HepG2 (cell line): ENCODE measurements at regions not wholly inside any gene's neighbourhood (a gene's known extent, or its start where the extent isn't known, plus 50 kb on each side); places are given as distances from the start of the nearest gene placed in this dataset.

Experiments
- ATAC-seq: fragments of 200-7000 bp; cut with Tn5 transposase; 3 replicates; pipeline ENCODE4 v1.9.1; 2020; ENCODE audit warnings: mild to moderate bottlenecking, moderate library complexity
- BruUV-seq: library from RNA; stranded (reverse); fragments of 400-500 nt; replicated peaks from 2 replicates; lab custom pipeline; 2021; lab: Mats Ljungman, UMichigan
- CTCF ChIA-PET: fragments of 300-600 bp; formaldehyde crosslinking; extraction: SDS; loops from one replicate; lab custom pipeline; 2021; ENCODE audit warnings: low total read pairs, inconsistent platforms, low intra/inter-chr PET ratio; lab: Yijun Ruan, JAX
- POLR2A ChIA-PET: fragments of 350-600 bp; sonication (Branson Sonifier 250); formaldehyde crosslinking; loops from one replicate; lab custom pipeline; 2020; ENCODE audit warnings: antibody characterized with exemption, inconsistent platforms; lab: Yijun Ruan, JAX
- DNase-seq: peaks from one replicate; pipeline ENCODE4 v3.0.0-alpha.2; 2015; ENCODE audit warnings: low spot score
- FAIRE-seq: peaks from 3 replicates; lab custom pipeline; 2011; peaks lifted over from hg19 to GRCh38; lab: Jason Lieb, UNC
- H2AFZ ChIP-seq: one replicate; pipeline ENCODE4 v1.6.1; 2011; ENCODE audit warnings: low read length, inconsistent platforms
- H3K27ac ChIP-seq: fragments of 300-600 bp; 3 replicates; pipeline ENCODE4 v1.8.0; 2011; ENCODE audit warnings: mixed run types, mild to moderate bottlenecking, mixed read lengths, low read length, inconsistent platforms; ENCODE audit not compliant: insufficient read depth; ENCODE audit errors: extremely low read length
- H3K27me3 ChIP-seq, 2 experiments: fragments of 200-600 bp in 1 of 2; 2 replicates in 1 of 2; 3 replicates in 1 of 2; pipeline versions ENCODE4 v1.6.0 to v1.8.0; 2011; ENCODE audit warnings: low read length in 2 of 2, mild to moderate bottlenecking in 2 of 2, moderate library complexity in 2 of 2, inconsistent platforms in 1 of 2; ENCODE audit not compliant: insufficient read depth in 2 of 2, control insufficient read depth in 1 of 2
- H3K36me3 ChIP-seq, 2 experiments: fragments of 200-600 bp in 1 of 2; replicated peaks in 1 of 2; 2 replicates in 1 of 2; 3 replicates in 1 of 2; pipeline versions ENCODE4 v1.5.1 to v1.8.0; 2011; ENCODE audit warnings: low read length in 2 of 2, inconsistent platforms in 1 of 2; ENCODE audit not compliant: insufficient read depth in 2 of 2, control insufficient read depth in 1 of 2
- H3K4me1 ChIP-seq: 2 replicates; pipeline ENCODE4 v1.5.1; 2012; ENCODE audit warnings: low read length, inconsistent platforms; ENCODE audit not compliant: insufficient read depth
- H3K4me2 ChIP-seq: 2 replicates; pipeline ENCODE4 v1.6.0; 2011; ENCODE audit warnings: low read depth, low read length, inconsistent platforms
- H3K4me3 ChIP-seq, 3 experiments: fragments of 200-600 bp in 1 of 3; sonication (generic), shearing (Covaris generic) in 1 of 3; replicated peaks in 1 of 3; 2 replicates each; pipeline ENCODE4 v1.5.1; 2011 to 2016; ENCODE audit warnings: low read length in 3 of 3, inconsistent platforms in 2 of 3, low read depth in 2 of 3, mild to moderate bottlenecking in 2 of 3, control low read depth in 1 of 3, mixed read lengths in 1 of 3; ENCODE audit not compliant: insufficient read depth in 1 of 3
- H3K79me2 ChIP-seq: one replicate; pipeline ENCODE4 v1.6.1; 2011; ENCODE audit warnings: low read length, inconsistent platforms; ENCODE audit not compliant: insufficient read depth
- H3K9ac ChIP-seq: 2 replicates; pipeline ENCODE4 v1.6.0; 2011; ENCODE audit warnings: mild to moderate bottlenecking, low read depth, low read length, inconsistent platforms; ENCODE audit not compliant: insufficient read depth
- H3K9me3 ChIP-seq: 2 replicates; pipeline ENCODE4 v1.5.1; 2012; ENCODE audit warnings: mild to moderate bottlenecking, low read length
- H4K20me1 ChIP-seq: 2 replicates; pipeline ENCODE4 v1.6.0; 2011; ENCODE audit warnings: inconsistent platforms, mild to moderate bottlenecking, low read length, moderate library complexity; ENCODE audit not compliant: insufficient read depth
- FOXK1 ChIP-seq: sonication (generic); formaldehyde crosslinking; IDR thresholded peaks from 2 replicates; pipeline ENCODE4 v1.4.0; 2020; ENCODE audit warnings: low read depth, missing genetic modification reagents, borderline replicate concordance
- KAT2B ChIP-seq: fragments of 150-350 bp; IDR thresholded peaks from 2 replicates; pipeline ENCODE4 v1.6.1; 2014; ENCODE audit warnings: low read depth, low read length, borderline replicate concordance
- MED13 ChIP-seq: sonication (generic); formaldehyde crosslinking; IDR thresholded peaks from 2 replicates; pipeline ENCODE4 v1.5.0; 2020; ENCODE audit warnings: missing genetic modification reagents
- MIER3 ChIP-seq: IDR thresholded peaks from 2 replicates; pipeline ENCODE4 v1.6.1; 2016; ENCODE audit warnings: missing compliant biosample characterization, borderline replicate concordance
- NBN ChIP-seq: fragments of 450-650 bp; conservative IDR thresholded peaks from 2 replicates; pipeline ENCODE4 v1.6.1; 2017
- PLRG1 ChIP-seq: fragments of 450-650 bp; conservative IDR thresholded peaks from 2 replicates; pipeline ENCODE4 v1.6.1; 2016
- POLR2AphosphoS5 ChIP-seq: IDR thresholded peaks from 2 replicates; pipeline ENCODE4 v1.6.1; 2012; ENCODE audit warnings: low read depth, low read length
- SMAD1 ChIP-seq: sonication (generic); formaldehyde crosslinking; IDR thresholded peaks from 2 replicates; pipeline ENCODE4 v1.4.0; 2020; ENCODE audit warnings: missing genetic modification reagents, low read depth, mild to moderate bottlenecking, borderline replicate concordance
- TAF1 ChIP-seq: sonication (generic); formaldehyde crosslinking; IDR thresholded peaks from 2 replicates; pipeline ENCODE4 v1.4.0; 2020; ENCODE audit warnings: missing genetic modification reagents
- TEAD3 ChIP-seq: optimal IDR thresholded peaks from 2 replicates; pipeline ENCODE3; 2016; ENCODE audit warnings: borderline replicate concordance
- ZBTB38 ChIP-seq: sonication (generic); formaldehyde crosslinking; IDR thresholded peaks from 2 replicates; pipeline ENCODE4 v1.5.1; 2020; ENCODE audit warnings: mild to moderate bottlenecking, missing genetic modification reagents
- ZNF432 ChIP-seq: sonication (generic); formaldehyde crosslinking; IDR thresholded peaks from 2 replicates; pipeline ENCODE4 v1.5.0; 2020; ENCODE audit warnings: missing genetic modification reagents, mild to moderate bottlenecking, borderline replicate concordance
- ZNF629 ChIP-seq: sonication (generic); formaldehyde crosslinking; conservative IDR thresholded peaks from 2 replicates; pipeline ENCODE4 v1.5.0; 2020; ENCODE audit warnings: missing genetic modification reagents
- ZNF687 ChIP-seq: sonication (generic); formaldehyde crosslinking; IDR thresholded peaks from 2 replicates; pipeline ENCODE4 v1.5.1; 2020; ENCODE audit warnings: mild to moderate bottlenecking, missing genetic modification reagents, moderate library complexity
- ZNF781 ChIP-seq: sonication (generic); formaldehyde crosslinking; IDR thresholded peaks from 2 replicates; pipeline ENCODE4 v1.5.1; 2020; ENCODE audit warnings: borderline replicate concordance, mild to moderate bottlenecking, missing genetic modification reagents; ENCODE audit errors: not compliant biosample characterization
- WGBS: methylation state at CpG from one replicate; pipeline ENCODE4 v1.1.6; 2017; ENCODE audit warnings: low lambda C conversion rate; 5-methylcytosine and 5-hydroxymethylcytosine counted together
- in situ Hi-C: cut with HindIII; loops from 2 replicates; pipeline ENCODE4 v1.10.0; 2017; ENCODE audit warnings: low pct_unique_long_range_greater_than_20kb; ENCODE audit not compliant: extremely low pct_ligation_motif_present
- intact Hi-C: fragments of 100-400 bp; cut with micrococcal nuclease; formaldehyde crosslinking; loops from one replicate; pipeline ENCODE4 v1.10.0; 2022; ENCODE audit not compliant: unreplicated experiment
- TF ChIP-seq, protein P1 (sequence below): sonication (generic); formaldehyde crosslinking; IDR thresholded peaks from 2 replicates; pipeline ENCODE4 v1.5.0; 2020; ENCODE audit warnings: missing genetic modification reagents
- TF ChIP-seq, protein P2 (sequence below): sonication (generic); formaldehyde crosslinking; IDR thresholded peaks from 2 replicates; pipeline ENCODE4 v1.5.0; 2020; ENCODE audit warnings: missing genetic modification reagents

DNA sequence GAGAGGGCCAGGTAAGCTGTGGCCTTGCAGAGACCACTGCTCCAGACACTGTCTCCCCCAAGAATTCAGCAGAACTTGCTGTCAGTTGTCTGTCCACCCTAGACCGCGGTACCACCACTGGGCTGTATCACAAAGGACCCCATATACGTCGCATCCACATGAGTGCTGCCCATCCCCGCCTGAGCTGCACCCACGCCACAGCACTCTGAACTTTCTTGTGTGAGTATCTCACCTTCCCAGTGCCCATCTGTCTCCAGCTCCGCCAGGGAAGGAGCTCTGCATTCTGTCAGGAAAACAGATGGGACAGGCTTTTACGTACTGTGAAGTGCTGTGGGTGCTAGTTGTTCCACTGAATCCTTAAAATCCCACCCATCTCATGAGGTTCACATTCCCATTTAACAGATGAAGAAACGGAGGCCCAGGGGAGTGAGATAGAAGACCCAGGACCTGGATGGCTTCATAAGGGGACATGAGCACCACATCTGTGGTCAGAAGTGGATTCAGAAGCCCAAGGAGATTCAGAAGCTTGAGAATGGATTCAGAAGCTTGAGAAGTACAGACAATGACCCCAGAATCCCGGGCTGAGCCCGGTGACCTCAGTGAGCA lies 102.5 kb upstream of the ZMIZ1 start (continued):
- TF ChIP-seq ZNF629 (CRISPR knock-in tag) (peak; percentile 86), SMAD1 (no peak), TAF1 (CRISPR knock-in tag) (no peak), ZBTB38 (peak; percentile 76; the same call in 1 of the 2 replicates)
- TF ChIP-seq, protein P1, sequence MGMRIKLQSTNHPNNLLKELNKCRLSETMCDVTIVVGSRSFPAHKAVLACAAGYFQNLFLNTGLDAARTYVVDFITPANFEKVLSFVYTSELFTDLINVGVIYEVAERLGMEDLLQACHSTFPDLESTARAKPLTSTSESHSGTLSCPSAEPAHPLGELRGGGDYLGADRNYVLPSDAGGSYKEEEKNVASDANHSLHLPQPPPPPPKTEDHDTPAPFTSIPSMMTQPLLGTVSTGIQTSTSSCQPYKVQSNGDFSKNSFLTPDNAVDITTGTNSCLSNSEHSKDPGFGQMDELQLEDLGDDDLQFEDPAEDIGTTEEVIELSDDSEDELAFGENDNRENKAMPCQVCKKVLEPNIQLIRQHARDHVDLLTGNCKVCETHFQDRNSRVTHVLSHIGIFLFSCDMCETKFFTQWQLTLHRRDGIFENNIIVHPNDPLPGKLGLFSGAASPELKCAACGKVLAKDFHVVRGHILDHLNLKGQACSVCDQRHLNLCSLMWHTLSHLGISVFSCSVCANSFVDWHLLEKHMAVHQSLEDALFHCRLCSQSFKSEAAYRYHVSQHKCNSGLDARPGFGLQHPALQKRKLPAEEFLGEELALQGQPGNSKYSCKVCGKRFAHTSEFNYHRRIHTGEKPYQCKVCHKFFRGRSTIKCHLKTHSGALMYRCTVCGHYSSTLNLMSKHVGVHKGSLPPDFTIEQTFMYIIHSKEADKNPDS: no peak

- Histone ChIP-seq H3K79me2 (no peaks in the 10 kb centered on the region), H4K20me1 (no peaks in the 10 kb centered on the region), H3K4me2 (no peak overlapping the region), H2AFZ (no peak overlapping the region), H3K36me3 (no peaks in the 10 kb centered on the region), H3K9ac (peak overlapping the region; percentile 59), H3K4me3 (no peak overlapping the region), H3K27me3 (no peaks in the 10 kb centered on the region), H3K4me1 (peaks cover 90% of the 10 kb centered on the region), H3K27ac (peak overlapping the region; percentile 92), H3K9me3 (no peaks in the 10 kb centered on the region)
- ATAC-seq (no peak), DNase-seq (no peak), FAIRE-seq (no peak)
- intact Hi-C loops (no loop called here), in situ Hi-C loops (no loop called here)
- ChIA-PET CTCF (no interaction called here), POLR2A (interaction anchor here (1.0 to 3.1 kb wide), 2 partner anchors 14 to 21 kb away, joined by 3 to 24 read pairs; no protein-coding TSS in a partner anchor)
- BruUV-seq: no TSS peak
- 91% methylated on average over 6 of the region's 8 CpGs for WGBS
- TF ChIP-seq ZNF781 (CRISPR knock-in tag) (no peak), NBN (no peak), FOXK1 (CRISPR knock-in tag) (no peak), ZNF432 (CRISPR knock-in tag) (no peak), MIER3 (CRISPR knock-in tag) (no peak), TEAD3 (CRISPR knock-in tag) (peak; percentile 21), ZNF687 (CRISPR knock-in tag) (peak; percentile 76), POLR2AphosphoS5 (no peak), KAT2B (no peak), MED13 (CRISPR knock-in tag) (no peak), PLRG1 (no peak)
- TF ChIP-seq, protein P2, sequence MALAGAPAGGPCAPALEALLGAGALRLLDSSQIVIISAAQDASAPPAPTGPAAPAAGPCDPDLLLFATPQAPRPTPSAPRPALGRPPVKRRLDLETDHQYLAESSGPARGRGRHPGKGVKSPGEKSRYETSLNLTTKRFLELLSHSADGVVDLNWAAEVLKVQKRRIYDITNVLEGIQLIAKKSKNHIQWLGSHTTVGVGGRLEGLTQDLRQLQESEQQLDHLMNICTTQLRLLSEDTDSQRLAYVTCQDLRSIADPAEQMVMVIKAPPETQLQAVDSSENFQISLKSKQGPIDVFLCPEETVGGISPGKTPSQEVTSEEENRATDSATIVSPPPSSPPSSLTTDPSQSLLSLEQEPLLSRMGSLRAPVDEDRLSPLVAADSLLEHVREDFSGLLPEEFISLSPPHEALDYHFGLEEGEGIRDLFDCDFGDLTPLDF (CRISPR knock-in tag): no peak
Observed at GRCh38 chr10:78966844-78967488, 101.8 kb upstream of the ZMIZ1 start.
